DOHH2 (cell line): ENCODE measurements at regions not wholly inside any gene's neighbourhood (a gene's known extent, or its start where the extent isn't known, plus 50 kb on each side); places are given as distances from the start of the nearest gene placed in this dataset.

Source experiments
- H3F3A ChIP-seq: fragments of 200-600 bp; sonication (generic), shearing (Covaris generic); 2 replicates; pipeline ENCODE4 v1.6.0; 2016; ENCODE audit warnings: antibody characterized with exemption, mild to moderate bottlenecking; ENCODE audit not compliant: control insufficient read depth, insufficient read depth
- H3K27ac ChIP-seq: fragments of 200-600 bp; sonication (generic); 2 replicates; pipeline ENCODE4 v1.5.1; 2014; ENCODE audit warnings: low read depth, mild to moderate bottlenecking, low read length, moderate library complexity
- H3K27me3 ChIP-seq: fragments of 200-600 bp; sonication (generic); 2 replicates; pipeline ENCODE4 v1.6.1; 2014; ENCODE audit warnings: mild to moderate bottlenecking, low read length, mixed read lengths; ENCODE audit not compliant: control insufficient read depth
- H3K36me3 ChIP-seq: fragments of 200-600 bp; sonication (generic); 2 replicates; pipeline ENCODE4 v1.6.1; 2014; ENCODE audit warnings: mild to moderate bottlenecking, low read length, moderate library complexity, mixed read lengths; ENCODE audit not compliant: control insufficient read depth
- H3K4me1 ChIP-seq: fragments of 200-600 bp; sonication (generic); 2 replicates; pipeline ENCODE4 v1.6.1; 2014; ENCODE audit warnings: mild to moderate bottlenecking, low read length, mixed read lengths; ENCODE audit not compliant: control insufficient read depth
- H3K4me2 ChIP-seq: fragments of 200-600 bp; sonication (generic); 2 replicates; pipeline ENCODE4 v1.6.0; 2014; ENCODE audit warnings: mild to moderate bottlenecking, low read length, moderate library complexity
- H3K4me3 ChIP-seq: fragments of 200-600 bp; sonication (generic); 2 replicates; pipeline ENCODE4 v1.5.1; 2014; ENCODE audit warnings: mild to moderate bottlenecking, low read length, mixed read lengths
- H3K79me2 ChIP-seq: fragments of 200-600 bp; sonication (generic); 2 replicates; pipeline ENCODE4 v1.6.1; 2014; ENCODE audit warnings: mild to moderate bottlenecking, low read length, mixed read lengths; ENCODE audit not compliant: control insufficient read depth
- H3K9me2 ChIP-seq: fragments of 200-600 bp; sonication (generic); replicated peaks from 2 replicates; pipeline ENCODE4 v1.6.1; 2014; ENCODE audit warnings: mild to moderate bottlenecking, low read length, mixed read lengths; ENCODE audit not compliant: control insufficient read depth
- H3K9me3 ChIP-seq: fragments of 200-600 bp; sonication (generic); 2 replicates; pipeline ENCODE4 v1.6.1; 2014; ENCODE audit warnings: antibody characterized with exemption, low read length, mixed read lengths; ENCODE audit not compliant: control insufficient read depth, insufficient read depth
- H4K20me1 ChIP-seq: fragments of 200-600 bp; sonication (generic); 2 replicates; pipeline ENCODE4 v1.6.0; 2014; ENCODE audit warnings: low read depth, mild to moderate bottlenecking, antibody characterized with exemption, low read length, moderate library complexity; ENCODE audit not compliant: control insufficient read depth, insufficient read depth
- CTCF ChIP-seq: fragments of 200-600 bp; sonication (generic); IDR thresholded peaks from one replicate; pipeline ENCODE4 v1.5.1; 2014; ENCODE audit warnings: antibody characterized with exemption, mild to moderate bottlenecking, low read depth, low read length; ENCODE audit not compliant: poor library complexity, severe bottlenecking
- EZH2phosphoT487 ChIP-seq: fragments of 200-600 bp; sonication (generic); IDR thresholded peaks from 2 replicates; pipeline ENCODE4 v1.6.1; 2017; ENCODE audit warnings: borderline replicate concordance, mild to moderate bottlenecking, antibody characterized with exemption, low read length, moderate library complexity, mixed read lengths

GRCh38 chr11:70796648-70797227, 398.4 kb downstream of the CTTN start:
- no peaks in the 10 kb centered on the region for H3K27me3 ChIP-seq
- no peaks in the 10 kb centered on the region for H3K79me2 ChIP-seq
- no peaks in the 10 kb centered on the region for H3K9me2 ChIP-seq
- TF ChIP-seq CTCF: no peak
- TF ChIP-seq EZH2phosphoT487: no peak
- H3K36me3 ChIP-seq: no peaks in the 10 kb centered on the region
- no peaks in the 10 kb centered on the region for H4K20me1 ChIP-seq
- H3K27ac ChIP-seq: no peak overlapping the region
- H3F3A ChIP-seq: no peaks in the 10 kb centered on the region
- no peaks in the 10 kb centered on the region; the same call in 1 of the 2 replicates for H3K9me3 ChIP-seq
- no peaks in the 10 kb centered on the region for H3K4me1 ChIP-seq
- H3K4me2 ChIP-seq: no peak overlapping the region
- no peak overlapping the region for H3K4me3 ChIP-seq

DNA sequence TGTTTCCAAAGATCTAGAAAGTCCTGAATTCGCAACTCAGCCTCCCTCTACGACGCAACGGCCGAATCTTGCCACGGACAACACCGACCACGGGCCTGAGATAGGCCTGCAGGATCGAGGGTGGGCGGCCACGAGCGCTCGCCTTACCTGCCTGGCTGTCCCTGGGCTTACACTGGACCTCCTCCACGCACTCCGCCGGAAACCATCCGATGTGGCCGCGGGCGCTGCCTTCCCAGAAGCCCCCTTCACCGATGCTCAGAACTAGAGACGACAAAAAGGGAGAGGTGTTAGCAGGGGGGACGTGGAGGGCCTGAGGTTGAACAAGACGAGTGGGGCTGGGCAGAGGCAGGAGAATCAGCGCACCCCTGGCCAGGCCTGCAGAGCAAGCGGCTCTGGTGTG, 400.0 kb downstream of the CTTN start:
- H3K4me1 ChIP-seq: no peaks in the 10 kb centered on the region

GRCh38 chr11:70799386-70799785, 401.1 kb downstream of the CTTN start:
- Histone ChIP-seq H4K20me1 (no peaks in the 10 kb centered on the region), H3K4me2 (no peak overlapping the region), H3K27me3 (no peaks in the 10 kb centered on the region)

More for the DNA sequence above, 400.0 kb downstream of the CTTN start:
- no peaks in the 10 kb centered on the region for H3F3A ChIP-seq
- H3K4me3 ChIP-seq: no peak overlapping the region
- H3K27me3 ChIP-seq: no peaks in the 10 kb centered on the region
- TF ChIP-seq EZH2phosphoT487 (no peak), CTCF (no peak)
- no peak overlapping the region for H3K27ac ChIP-seq
- H3K9me3 ChIP-seq: no peaks in the 10 kb centered on the region; the same call in 1 of the 2 replicates
- no peaks in the 10 kb centered on the region for H4K20me1 ChIP-seq
- H3K4me2 ChIP-seq: no peak overlapping the region
- no peaks in the 10 kb centered on the region for H3K36me3 ChIP-seq
- H3K79me2 ChIP-seq: no peaks in the 10 kb centered on the region
- no peaks in the 10 kb centered on the region for H3K9me2 ChIP-seq

More at GRCh38 chr11:70799386-70799785, 401.1 kb downstream of the CTTN start:
- no peaks in the 10 kb centered on the region for H3K36me3 ChIP-seq
- H3K79me2 ChIP-seq: no peaks in the 10 kb centered on the region
- no peaks in the 10 kb centered on the region for H3K4me1 ChIP-seq
- TF ChIP-seq CTCF: no peak
- no peak for TF ChIP-seq EZH2phosphoT487
- H3K9me2 ChIP-seq: no peaks in the 10 kb centered on the region
- H3F3A ChIP-seq: no peaks in the 10 kb centered on the region
- H3K4me3 ChIP-seq: no peak overlapping the region
- H3K27ac ChIP-seq: no peak overlapping the region
- no peaks in the 10 kb centered on the region; the same call in 1 of the 2 replicates for H3K9me3 ChIP-seq
